ENCODE measurements at regions not wholly inside any gene's neighbourhood (a gene's known extent, or its start where the extent isn't known, plus 50 kb on each side); places are given as distances from the start of the nearest gene placed in this dataset.

DNA sequence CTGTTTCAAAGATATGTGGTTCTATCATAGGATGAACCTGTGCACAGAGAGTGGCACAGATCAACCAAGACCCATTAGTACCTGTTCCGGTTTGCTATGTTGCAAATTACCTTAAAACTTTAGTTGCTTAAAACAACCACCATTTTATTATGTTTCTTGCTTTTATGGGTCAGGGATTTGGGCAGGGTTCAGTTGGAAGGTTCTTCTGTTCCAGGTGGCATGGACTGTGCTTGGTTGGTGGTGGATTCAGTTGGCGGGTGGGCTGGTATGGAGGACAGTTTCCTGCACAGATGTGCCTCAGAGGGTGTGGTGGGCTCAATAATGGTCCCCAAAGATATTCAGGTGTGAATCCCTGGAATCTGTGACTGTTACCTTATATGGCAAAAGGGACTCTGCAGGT, 166.3 kb downstream of the SLC35B3 start:
- intact Hi-C loops (cut with micrococcal nuclease): no loop called here
- H3K4me3 Mint-ChIP-seq: no peak overlapping the region
- no peaks in the 10 kb centered on the region for H3K36me3 Mint-ChIP-seq (ENCODE audit: low read depth)
- H3K27me3 Mint-ChIP-seq (ENCODE audit: low read depth): peaks cover 13% of the 10 kb centered on the region
- peaks cover 3% of the 10 kb centered on the region for H3K9me3 Mint-ChIP-seq
- CTCF ChIA-PET: no interaction called here
- no peak for DNase-seq
- H3K4me1 Mint-ChIP-seq (ENCODE audit: low read depth): no peaks in the 10 kb centered on the region
- H3K27ac Mint-ChIP-seq: no peak overlapping the region

DNA sequence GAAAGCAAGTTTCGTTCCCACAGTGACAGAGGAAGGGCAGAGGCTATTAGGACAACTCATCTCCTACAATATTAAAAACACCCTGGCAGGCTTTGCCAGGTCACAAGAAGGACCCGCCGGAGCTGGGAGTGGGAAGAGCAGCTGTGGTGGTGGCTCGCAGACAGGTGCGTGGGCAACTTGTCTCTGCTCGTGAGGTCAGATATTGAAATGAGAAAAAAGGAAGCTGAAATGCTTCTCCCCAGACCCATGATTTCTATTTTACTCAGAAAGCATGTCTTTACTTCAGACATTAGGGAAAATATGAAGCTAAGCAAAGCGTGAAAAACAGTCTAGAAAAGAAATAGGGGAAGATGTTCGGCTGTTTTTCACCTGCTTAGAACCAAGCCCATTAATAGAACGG, 166.3 kb upstream of the EEF1E1 start:
- CTCF ChIA-PET: no interaction called here
- H3K4me1 Mint-ChIP-seq (ENCODE audit: low read depth): no peaks in the 10 kb centered on the region
- intact Hi-C loops (cut with micrococcal nuclease): no loop called here

DNA sequence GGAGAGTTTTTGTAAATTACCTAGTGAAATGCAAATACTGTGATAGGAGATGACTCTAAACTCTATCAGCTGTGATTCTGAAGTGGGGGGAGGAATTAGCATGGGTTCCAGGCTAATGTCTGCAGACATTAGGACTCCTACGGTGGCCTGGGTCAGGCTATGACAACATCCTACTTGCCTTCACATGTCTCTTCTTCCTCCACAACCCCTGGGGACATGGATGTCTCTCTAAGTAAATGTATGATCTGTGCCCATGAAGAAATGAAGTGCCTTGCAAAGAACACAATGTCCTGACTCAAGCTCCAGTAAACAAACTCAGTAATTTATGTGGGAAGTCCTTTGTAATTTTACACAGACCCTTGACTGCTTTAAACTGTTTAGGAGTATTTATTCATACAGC, 165.8 kb upstream of the EEF1E1 start:
- Mint-ChIP-seq H3K27me3 (ENCODE audit: low read depth) (peaks cover 13% of the 10 kb centered on the region), H3K36me3 (ENCODE audit: low read depth) (no peaks in the 10 kb centered on the region), H3K4me1 (ENCODE audit: low read depth) (no peaks in the 10 kb centered on the region), H3K9me3 (peaks cover 3% of the 10 kb centered on the region), H3K27ac (no peak overlapping the region), H3K4me3 (no peak overlapping the region)
- CTCF ChIA-PET: no interaction called here
- intact Hi-C loops (cut with micrococcal nuclease): no loop called here
- DNase-seq: no peak

More for the DNA sequence above, 166.3 kb upstream of the EEF1E1 start:
- H3K36me3 Mint-ChIP-seq (ENCODE audit: low read depth): no peaks in the 10 kb centered on the region
- H3K9me3 Mint-ChIP-seq: peaks cover 3% of the 10 kb centered on the region
- H3K4me3 Mint-ChIP-seq: no peak overlapping the region
- DNase-seq: no peak
- H3K27me3 Mint-ChIP-seq (ENCODE audit: low read depth): peaks cover 13% of the 10 kb centered on the region
- no peak overlapping the region for H3K27ac Mint-ChIP-seq

DNA sequence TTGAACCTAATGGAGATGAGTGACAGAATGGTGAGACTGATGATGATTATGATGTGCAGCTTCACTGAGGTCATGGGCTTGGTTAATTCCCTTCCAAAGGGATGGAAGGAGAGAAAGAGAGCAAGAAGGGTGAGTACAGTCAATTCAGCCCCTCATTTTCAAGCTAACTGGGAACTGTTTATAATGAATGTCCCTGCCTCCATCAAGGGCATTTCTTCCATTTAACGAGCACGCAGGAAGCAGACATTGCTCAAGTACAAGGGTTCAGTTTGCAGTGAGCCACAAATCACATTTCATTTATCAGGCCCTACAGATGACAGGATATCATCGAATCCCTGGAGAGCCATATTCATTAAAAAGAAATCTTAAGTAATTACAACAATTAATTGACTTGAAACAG, 158.3 kb upstream of the EEF1E1 start:
- Mint-ChIP-seq H3K36me3 (ENCODE audit: low read depth) (no peaks in the 10 kb centered on the region), H3K9me3 (peaks cover 1% of the 10 kb centered on the region), H3K27me3 (ENCODE audit: low read depth) (peaks cover 15% of the 10 kb centered on the region), H3K4me3 (no peak overlapping the region), H3K4me1 (ENCODE audit: low read depth) (no peaks in the 10 kb centered on the region), H3K27ac (no peak overlapping the region)
- DNase-seq: no peak
- intact Hi-C loops (cut with micrococcal nuclease): no loop called here
- CTCF ChIA-PET: no interaction called here

DNA sequence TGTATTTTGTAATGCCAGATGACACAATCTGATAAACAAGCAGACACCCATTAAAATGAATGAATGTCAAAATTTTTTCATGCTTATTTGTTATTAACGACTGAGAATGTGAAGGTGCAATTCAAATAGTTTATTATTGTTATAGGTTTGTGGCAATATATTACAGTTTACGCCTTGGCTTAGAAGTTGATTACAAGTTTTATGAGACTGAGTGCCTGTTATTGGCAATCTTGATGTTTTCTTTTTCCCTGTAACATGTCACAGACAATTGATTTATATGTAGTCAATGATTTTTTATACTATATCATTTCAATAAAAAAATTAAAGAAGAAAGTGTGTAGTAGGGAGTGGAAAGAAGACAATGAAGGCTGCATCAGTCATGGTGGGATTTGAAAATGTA, 144.1 kb upstream of the EEF1E1 start:
- CTCF ChIA-PET: interaction anchor here (0.7 kb wide), 1 partner anchor 12 kb away, joined by 3 read pairs; no protein-coding TSS in a partner anchor
- DNase-seq: no peak
- Mint-ChIP-seq H3K9me3 (no peaks in the 10 kb centered on the region), H3K27ac (no peak overlapping the region), H3K4me1 (ENCODE audit: low read depth) (no peaks in the 10 kb centered on the region), H3K27me3 (ENCODE audit: low read depth) (peaks cover 16% of the 10 kb centered on the region), H3K4me3 (no peak overlapping the region), H3K36me3 (ENCODE audit: low read depth) (no peaks in the 10 kb centered on the region)
- intact Hi-C loops (cut with micrococcal nuclease): no loop called here

DNA sequence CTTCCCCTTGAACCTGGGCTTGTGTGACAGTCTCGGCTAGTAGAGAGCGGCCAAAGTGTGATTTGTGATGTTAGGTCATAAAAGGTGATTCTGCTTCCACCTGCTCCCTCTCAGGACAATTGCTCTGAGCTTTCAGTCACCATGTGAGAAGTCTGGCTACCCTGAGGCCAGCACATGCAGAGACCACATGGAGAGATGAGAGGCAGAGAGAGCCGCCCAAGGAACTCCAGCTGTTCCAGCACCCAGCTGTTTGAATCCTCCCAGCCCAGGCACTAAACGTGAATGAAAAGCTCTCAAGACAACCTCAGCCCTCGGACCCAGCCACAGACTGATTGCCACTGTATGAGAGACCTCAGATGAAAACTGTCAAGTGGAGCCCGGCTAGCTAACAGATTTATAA, 143.4 kb upstream of the EEF1E1 start:
- intact Hi-C loops (cut with micrococcal nuclease): no loop called here

DNA sequence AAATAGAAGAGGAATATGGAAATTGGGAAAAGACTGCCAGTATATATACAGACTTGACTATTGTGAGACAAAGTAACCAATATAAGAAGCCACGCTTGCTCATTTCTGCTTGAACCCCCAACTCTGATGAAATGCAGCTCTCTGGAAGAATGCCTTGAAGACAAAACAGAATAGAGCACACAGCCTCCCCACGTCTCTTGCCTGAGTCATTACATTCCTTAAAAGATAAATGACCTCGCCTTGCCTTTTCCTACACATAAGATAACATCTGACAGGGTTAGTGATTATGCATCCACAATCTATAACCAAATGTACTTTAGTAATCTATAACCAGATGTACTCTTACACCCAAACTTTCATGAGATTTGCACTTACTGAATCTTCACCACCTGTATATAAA, 141.1 kb upstream of the EEF1E1 start:
- CTCF ChIA-PET: no interaction called here
- intact Hi-C loops (cut with micrococcal nuclease): no loop called here
- H3K27ac Mint-ChIP-seq: no peak overlapping the region
- no peak overlapping the region for H3K4me3 Mint-ChIP-seq
- peaks cover 18% of the 10 kb centered on the region for H3K27me3 Mint-ChIP-seq (ENCODE audit: low read depth)
- no peak for DNase-seq
- H3K4me1 Mint-ChIP-seq (ENCODE audit: low read depth): no peaks in the 10 kb centered on the region
- no peaks in the 10 kb centered on the region for H3K36me3 Mint-ChIP-seq (ENCODE audit: low read depth)
- H3K9me3 Mint-ChIP-seq: no peaks in the 10 kb centered on the region

More for the DNA sequence above, 143.4 kb upstream of the EEF1E1 start:
- CTCF ChIA-PET: interaction anchor here (0.6 to 0.7 kb wide), 2 partner anchors 12 to 205 kb away, joined by 3 read pairs; no protein-coding TSS in a partner anchor
- Mint-ChIP-seq H3K4me3 (no peak overlapping the region), H3K4me1 (ENCODE audit: low read depth) (no peaks in the 10 kb centered on the region), H3K27ac (no peak overlapping the region), H3K9me3 (no peaks in the 10 kb centered on the region), H3K36me3 (ENCODE audit: low read depth) (no peaks in the 10 kb centered on the region), H3K27me3 (ENCODE audit: low read depth) (peaks cover 16% of the 10 kb centered on the region)
- DNase-seq: no peak

DNA sequence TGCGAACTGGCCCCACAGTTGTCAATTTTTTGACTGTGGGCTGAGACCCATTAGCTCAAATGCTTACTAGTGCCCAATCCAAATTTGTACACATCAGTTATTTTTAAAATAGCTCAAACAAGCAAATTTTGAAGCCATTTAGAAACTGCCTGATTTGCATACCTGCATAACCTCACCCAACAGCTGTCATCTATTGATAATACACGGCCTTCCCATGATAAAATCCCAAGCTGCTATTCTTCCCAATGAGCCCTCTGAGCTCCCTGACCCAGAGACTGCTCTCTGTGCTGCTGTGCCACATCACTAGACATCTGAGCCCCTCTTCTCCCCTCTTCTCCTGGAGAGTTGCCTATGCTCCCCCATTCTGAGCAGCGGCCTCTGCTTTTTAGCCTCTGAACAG, 140.5 kb upstream of the EEF1E1 start:
- no peaks in the 10 kb centered on the region for H3K4me1 Mint-ChIP-seq (ENCODE audit: low read depth)
- no peak for DNase-seq
- CTCF ChIA-PET: no interaction called here
- H3K9me3 Mint-ChIP-seq: no peaks in the 10 kb centered on the region
- intact Hi-C loops (cut with micrococcal nuclease): no loop called here
- no peaks in the 10 kb centered on the region for H3K36me3 Mint-ChIP-seq (ENCODE audit: low read depth)
- H3K27me3 Mint-ChIP-seq (ENCODE audit: low read depth): peaks cover 16% of the 10 kb centered on the region
- no peak overlapping the region for H3K4me3 Mint-ChIP-seq
- no peak overlapping the region for H3K27ac Mint-ChIP-seq

DNA sequence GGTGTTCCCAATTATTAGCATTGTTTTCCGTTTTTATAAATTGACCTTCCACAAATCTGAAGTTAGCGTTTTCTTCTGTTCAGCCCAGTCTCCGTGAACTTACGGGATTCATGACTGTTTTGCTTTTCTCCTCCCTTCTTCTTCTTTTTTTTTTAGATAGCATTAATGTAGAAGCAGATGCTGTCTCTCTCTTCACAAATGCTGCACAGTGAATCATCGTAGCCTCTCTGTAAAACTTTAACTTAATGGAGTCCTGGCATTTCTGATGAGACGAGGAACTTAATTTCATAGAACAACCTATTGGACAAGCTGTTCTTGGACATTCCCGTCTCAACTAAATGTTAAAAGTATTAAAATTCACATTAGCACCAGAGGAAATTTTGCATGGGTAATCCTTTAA, 138.0 kb upstream of the EEF1E1 start:
- Mint-ChIP-seq H3K9me3 (no peaks in the 10 kb centered on the region), H3K4me1 (ENCODE audit: low read depth) (no peaks in the 10 kb centered on the region), H3K36me3 (ENCODE audit: low read depth) (no peaks in the 10 kb centered on the region), H3K4me3 (no peak overlapping the region), H3K27me3 (ENCODE audit: low read depth) (peaks cover 15% of the 10 kb centered on the region), H3K27ac (no peak overlapping the region)
- no peak for DNase-seq
- CTCF ChIA-PET: interaction anchor here (2.3 kb wide), 1 partner anchor 22 kb away, joined by 9 read pairs; no protein-coding TSS in a partner anchor
- intact Hi-C loops (cut with micrococcal nuclease): no loop called here

DNA sequence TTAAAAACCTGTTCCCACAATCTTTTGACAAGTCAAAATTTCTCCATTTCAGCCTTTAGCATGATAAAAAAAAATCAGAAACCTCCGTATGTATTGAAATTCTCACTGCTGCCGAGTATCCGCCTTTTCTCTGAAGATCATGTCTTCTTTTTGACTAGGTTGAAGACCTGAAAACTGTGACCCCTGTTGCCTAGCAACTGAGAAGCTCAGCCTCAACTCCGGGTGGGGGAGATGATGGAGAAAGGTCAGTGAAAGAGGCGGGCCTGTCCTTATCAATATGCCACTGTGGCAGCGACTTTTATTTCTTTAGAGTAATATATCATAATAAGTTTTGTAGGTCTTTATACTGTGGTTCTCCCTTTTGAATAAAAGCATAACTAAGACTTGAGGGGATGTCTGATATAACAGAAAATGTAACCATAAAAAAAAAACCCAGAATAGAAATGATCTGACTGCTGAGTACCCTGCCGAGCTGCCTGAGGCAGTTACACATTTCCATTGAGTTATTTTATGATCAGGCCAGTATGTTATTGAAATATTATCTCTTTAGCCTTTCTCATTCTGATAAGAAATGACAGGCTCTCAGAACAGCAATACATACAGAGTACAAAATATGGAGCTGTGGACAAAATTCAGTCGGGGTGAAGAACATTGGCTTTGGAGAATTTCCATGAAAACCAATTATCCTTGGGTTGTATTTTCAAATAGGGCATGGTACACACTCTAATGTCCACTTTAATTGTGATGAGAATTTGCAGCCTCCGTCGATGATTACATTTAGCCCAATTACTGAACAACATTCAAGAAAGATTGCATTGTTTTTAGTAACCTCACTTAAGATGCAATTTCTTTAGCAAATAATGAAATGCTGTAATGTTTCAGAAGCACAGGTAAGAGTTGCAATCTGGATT, 136.7 kb upstream of the EEF1E1 start:
- DNase-seq: no peak
- no peaks in the 10 kb centered on the region for H3K36me3 Mint-ChIP-seq (ENCODE audit: low read depth)
- H3K27me3 Mint-ChIP-seq (ENCODE audit: low read depth): peaks cover 10% of the 10 kb centered on the region
- H3K9me3 Mint-ChIP-seq: no peaks in the 10 kb centered on the region
- CTCF ChIA-PET: interaction anchor here (2.3 kb wide), 1 partner anchor 21 kb away, joined by 9 read pairs; no protein-coding TSS in a partner anchor
- no peak overlapping the region for H3K4me3 Mint-ChIP-seq
- intact Hi-C loops (cut with micrococcal nuclease): no loop called here
- H3K4me1 Mint-ChIP-seq (ENCODE audit: low read depth): no peaks in the 10 kb centered on the region
- H3K27ac Mint-ChIP-seq: no peak overlapping the region

DNA sequence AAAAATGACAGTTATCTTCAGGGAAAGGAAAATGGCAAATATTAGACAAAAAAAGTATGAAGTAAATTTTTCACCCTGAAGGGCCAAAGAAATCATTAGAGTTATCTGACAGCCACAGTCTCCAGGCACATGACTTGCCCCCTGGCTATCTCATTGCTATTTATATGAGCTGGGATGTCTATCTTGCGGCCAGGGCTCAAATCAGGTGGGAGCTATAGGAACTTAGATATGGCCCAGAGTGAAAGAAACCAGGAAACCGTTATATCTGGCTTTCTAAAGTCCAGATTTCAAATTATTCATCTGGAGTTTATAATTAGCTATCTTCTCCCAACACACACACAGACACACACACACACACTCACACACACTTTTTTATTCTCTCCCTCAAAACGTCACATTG, 135.3 kb upstream of the EEF1E1 start:
- intact Hi-C loops (cut with micrococcal nuclease): no loop called here
- peaks cover 7% of the 10 kb centered on the region for H3K27me3 Mint-ChIP-seq (ENCODE audit: low read depth)
- H3K9me3 Mint-ChIP-seq: no peaks in the 10 kb centered on the region
- no peaks in the 10 kb centered on the region for H3K36me3 Mint-ChIP-seq (ENCODE audit: low read depth)
- no peaks in the 10 kb centered on the region for H3K4me1 Mint-ChIP-seq (ENCODE audit: low read depth)
- DNase-seq: no peak
- CTCF ChIA-PET: no interaction called here
- H3K27ac Mint-ChIP-seq: no peak overlapping the region
- no peak overlapping the region for H3K4me3 Mint-ChIP-seq

DNA sequence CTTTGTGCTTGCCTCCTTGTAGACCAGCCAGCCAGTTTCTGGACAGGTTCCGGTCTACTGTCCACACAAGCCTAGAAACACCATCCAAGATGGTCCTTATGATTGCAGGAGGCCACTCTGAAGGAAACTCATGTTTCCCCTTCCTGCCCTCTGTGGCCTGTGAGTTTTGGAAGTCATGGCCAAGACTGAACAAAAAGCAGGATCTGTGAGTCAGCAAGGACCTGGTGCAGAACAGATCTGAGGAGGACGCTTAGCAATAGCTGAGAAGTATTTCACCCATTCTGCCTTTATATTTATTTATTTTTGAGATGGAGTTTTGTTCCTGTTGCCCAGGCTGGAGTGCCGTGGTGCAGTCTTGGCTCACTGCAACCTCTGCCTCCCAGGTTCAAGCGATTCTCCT, 134.6 kb upstream of the EEF1E1 start:
- Mint-ChIP-seq H3K27me3 (ENCODE audit: low read depth) (peaks cover 7% of the 10 kb centered on the region), H3K36me3 (ENCODE audit: low read depth) (no peaks in the 10 kb centered on the region), H3K9me3 (no peaks in the 10 kb centered on the region), H3K4me3 (no peak overlapping the region), H3K27ac (no peak overlapping the region), H3K4me1 (ENCODE audit: low read depth) (no peaks in the 10 kb centered on the region)
- CTCF ChIA-PET: no interaction called here
- DNase-seq: no peak
- intact Hi-C loops (cut with micrococcal nuclease): no loop called here

DNA sequence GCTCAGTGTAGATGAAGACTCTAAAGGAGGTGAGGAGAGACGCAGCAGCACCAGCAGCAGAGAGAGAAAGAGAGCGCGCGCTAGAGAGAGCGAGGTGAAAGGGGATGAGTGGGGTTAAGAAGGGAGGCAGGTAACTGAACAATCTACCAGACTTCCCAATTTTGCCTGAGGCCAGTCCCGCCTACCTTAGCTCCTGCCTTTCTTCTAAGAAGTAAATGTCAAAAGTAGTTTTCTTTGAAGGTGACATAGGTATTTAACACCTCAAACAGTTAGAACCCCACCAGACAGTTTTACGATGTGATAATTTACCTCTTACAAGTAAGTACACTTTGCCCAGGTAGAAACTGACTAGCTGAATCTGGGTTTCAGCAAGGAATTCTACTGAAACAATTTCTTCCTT, 132.0 kb upstream of the EEF1E1 start:
- Mint-ChIP-seq H3K27ac (no peak overlapping the region), H3K4me3 (no peak overlapping the region)

More for the DNA sequence above, 132.0 kb upstream of the EEF1E1 start:
- H3K36me3 Mint-ChIP-seq (ENCODE audit: low read depth): no peaks in the 10 kb centered on the region
- DNase-seq: no peak
- H3K9me3 Mint-ChIP-seq: no peaks in the 10 kb centered on the region
- H3K4me1 Mint-ChIP-seq (ENCODE audit: low read depth): no peaks in the 10 kb centered on the region
- intact Hi-C loops (cut with micrococcal nuclease): no loop called here
- H3K27me3 Mint-ChIP-seq (ENCODE audit: low read depth): peaks cover 7% of the 10 kb centered on the region
- CTCF ChIA-PET: interaction anchor here (1.1 to 1.4 kb wide), 2 partner anchors 12 to 13 kb away, joined by 3 read pairs; no protein-coding TSS in a partner anchor
